ENCODE measurements at regions not wholly inside any gene's neighbourhood (a gene's known extent, or its start where the extent isn't known, plus 50 kb on each side); places are given as distances from the start of the nearest gene placed in this dataset.

GRCh38 chr15:87734571-87735373, 521.8 kb downstream of the NTRK3 start:
- no peaks in the 10 kb centered on the region for H3K4me1 ChIP-seq
- intact Hi-C loops (cut with DNase I; ENCODE audit: low total_unique reads) = no loop called here
- no peak overlapping the region for H3K4me3 ChIP-seq
- 65 to 72% (median 67%) methylated on average over 11 of the region's 11 CpGs for WGBS, 5 donors
- H3K27me3 ChIP-seq = peaks cover 0 to 30% (median 0%) of the 10 kb centered on the region in 3 donors
- DNase-seq = no peak
- no peak overlapping the region for H3K27ac ChIP-seq
- H3K36me3 ChIP-seq = no peaks in the 10 kb centered on the region
- TF ChIP-seq CTCF (IDR thresholded peaks at IDR 0.05) (no peak), EP300 (IDR thresholded peaks at IDR 0.05) (no peak), POLR2A (IDR thresholded peaks at IDR 0.05) (no peak), POLR2AphosphoS5 (IDR thresholded peaks at IDR 0.05) (no peak)
- no peaks in the 10 kb centered on the region for H3K9me3 ChIP-seq

GRCh38 chr15:87733977-87734376, 522.6 kb downstream of the NTRK3 start:
- H3K27ac ChIP-seq = no peak overlapping the region
- WGBS, 5 donors = 82 to 94% (median 88%) methylated on average over 5 of the region's 5 CpGs
- intact Hi-C loops (cut with DNase I; ENCODE audit: low total_unique reads) = no loop called here
- H3K4me1 ChIP-seq = no peaks in the 10 kb centered on the region
- TF ChIP-seq POLR2A (IDR thresholded peaks at IDR 0.05) (no peak), CTCF (IDR thresholded peaks at IDR 0.05) (no peak), EP300 (IDR thresholded peaks at IDR 0.05) (no peak), POLR2AphosphoS5 (IDR thresholded peaks at IDR 0.05) (no peak)
- H3K36me3 ChIP-seq = no peaks in the 10 kb centered on the region
- no peak overlapping the region for H3K4me3 ChIP-seq
- no peak for DNase-seq
- H3K9me3 ChIP-seq = no peaks in the 10 kb centered on the region
- H3K27me3 ChIP-seq = peaks cover 0 to 25% (median 0%) of the 10 kb centered on the region in 3 donors

- H3K27me3 ChIP-seq = peaks cover 0 to 20% (median 0%) of the 10 kb centered on the region in 3 donors
- no peak for DNase-seq
- H3K4me3 ChIP-seq = no peak overlapping the region
- TF ChIP-seq CTCF (IDR thresholded peaks at IDR 0.05) (no peak), POLR2AphosphoS5 (IDR thresholded peaks at IDR 0.05) (no peak), POLR2A (IDR thresholded peaks at IDR 0.05) (no peak), EP300 (IDR thresholded peaks at IDR 0.05) (no peak)
- WGBS, 5 donors = 21 to 33% (median 24%) methylated on average over 4 of the region's 4 CpGs
- H3K9me3 ChIP-seq = no peaks in the 10 kb centered on the region
- H3K4me1 ChIP-seq = no peaks in the 10 kb centered on the region
- H3K36me3 ChIP-seq = no peaks in the 10 kb centered on the region
- intact Hi-C loops (cut with DNase I; ENCODE audit: low total_unique reads) = no loop called here
- H3K27ac ChIP-seq = no peak overlapping the region
Measured at GRCh38 chr15:87733541-87733941, 523.0 kb downstream of the NTRK3 start.

GRCh38 chr15:87732976-87733375, 523.6 kb downstream of the NTRK3 start:
- Histone ChIP-seq H3K4me3 (no peak overlapping the region), H3K9me3 (no peaks in the 10 kb centered on the region), H3K27me3 (peaks cover 0 to 20% (median 0%) of the 10 kb centered on the region in 3 donors), H3K36me3 (no peaks in the 10 kb centered on the region), H3K27ac (no peak overlapping the region), H3K4me1 (no peaks in the 10 kb centered on the region)
- DNase-seq = no peak
- WGBS, 5 donors = 67 to 76% (median 74%) methylated on average over 4 of the region's 4 CpGs
- no peak for TF ChIP-seq POLR2AphosphoS5 (IDR thresholded peaks at IDR 0.05)
- TF ChIP-seq EP300 (IDR thresholded peaks at IDR 0.05) = no peak
- no peak for TF ChIP-seq POLR2A (IDR thresholded peaks at IDR 0.05)
- TF ChIP-seq CTCF (IDR thresholded peaks at IDR 0.05) = no peak
- intact Hi-C loops (cut with DNase I; ENCODE audit: low total_unique reads) = no loop called here
